ENCODE measurements at regions not wholly inside any gene's neighbourhood (a gene's known extent, or its start where the extent isn't known, plus 50 kb on each side); places are given as distances from the start of the nearest gene placed in this dataset.

GRCh38 chr2:30331869-30332268, 100.5 kb downstream of the LBH start:
- no peak for DNase-seq
- peaks cover 61% of the 10 kb centered on the region for H3K4me1 Mint-ChIP-seq (ENCODE audit: low read depth)
- H3K9me3 Mint-ChIP-seq: peaks cover 5% of the 10 kb centered on the region
- no peaks in the 10 kb centered on the region for H3K36me3 Mint-ChIP-seq (ENCODE audit: low read depth)
- H3K27me3 Mint-ChIP-seq: no peaks in the 10 kb centered on the region
- H3K4me3 Mint-ChIP-seq: no peak overlapping the region
- no peak overlapping the region for H3K27ac Mint-ChIP-seq

- Mint-ChIP-seq H3K36me3 (ENCODE audit: low read depth) (no peaks in the 10 kb centered on the region), H3K27me3 (no peaks in the 10 kb centered on the region), H3K9me3 (peaks cover 5% of the 10 kb centered on the region), H3K4me3 (peak overlapping the region; percentile 5), H3K4me1 (ENCODE audit: low read depth) (peaks cover 71% of the 10 kb centered on the region), H3K27ac (peak overlapping the region; percentile 93)
- DNase-seq: peak; percentile 57
These were observed 101.6 kb downstream of the LBH start for GRCh38 chr2:30332791-30333453.

GRCh38 chr2:30334762-30335363, 103.5 kb downstream of the LBH start:
- H3K4me3 Mint-ChIP-seq: peak overlapping the region; percentile 42
- no peak for DNase-seq
- H3K27me3 Mint-ChIP-seq: no peaks in the 10 kb centered on the region
- H3K36me3 Mint-ChIP-seq (ENCODE audit: low read depth): no peaks in the 10 kb centered on the region
- H3K9me3 Mint-ChIP-seq: peaks cover 5% of the 10 kb centered on the region
- H3K27ac Mint-ChIP-seq: peak overlapping the region; percentile 93
- H3K4me1 Mint-ChIP-seq (ENCODE audit: low read depth): peaks cover 87% of the 10 kb centered on the region

GRCh38 chr2:30336084-30336483, 104.8 kb downstream of the LBH start:
- Mint-ChIP-seq H3K27ac (peak overlapping the region; percentile 93), H3K36me3 (ENCODE audit: low read depth) (no peaks in the 10 kb centered on the region), H3K9me3 (peaks cover 5% of the 10 kb centered on the region), H3K4me1 (ENCODE audit: low read depth) (peaks cover 89% of the 10 kb centered on the region), H3K4me3 (peak overlapping the region; percentile 4), H3K27me3 (no peaks in the 10 kb centered on the region)
- no peak for DNase-seq

GRCh38 chr2:30336978-30337841, 105.9 kb downstream of the LBH start:
- Mint-ChIP-seq H3K4me1 (ENCODE audit: low read depth) (peaks cover 87% of the 10 kb centered on the region), H3K4me3 (peak overlapping the region; percentile 68), H3K9me3 (peaks cover 8% of the 10 kb centered on the region), H3K27ac (peak overlapping the region; percentile 93), H3K36me3 (ENCODE audit: low read depth) (peaks cover 8% of the 10 kb centered on the region), H3K27me3 (no peaks in the 10 kb centered on the region)
- DNase-seq: peak; percentile 62

GRCh38 chr2:30338475-30338874, 107.1 kb downstream of the LBH start:
- Mint-ChIP-seq H3K27ac (peak overlapping the region; percentile 93), H3K4me1 (ENCODE audit: low read depth) (peaks cover 79% of the 10 kb centered on the region), H3K36me3 (ENCODE audit: low read depth) (peaks cover 13% of the 10 kb centered on the region), H3K4me3 (no peak overlapping the region), H3K27me3 (no peaks in the 10 kb centered on the region), H3K9me3 (peaks cover 15% of the 10 kb centered on the region)
- DNase-seq: no peak

GRCh38 chr2:30339071-30339470, 107.7 kb downstream of the LBH start:
- no peak for DNase-seq
- Mint-ChIP-seq H3K4me3 (no peak overlapping the region), H3K27me3 (no peaks in the 10 kb centered on the region), H3K4me1 (ENCODE audit: low read depth) (peaks cover 73% of the 10 kb centered on the region), H3K9me3 (peaks cover 15% of the 10 kb centered on the region), H3K27ac (peak overlapping the region; percentile 1), H3K36me3 (ENCODE audit: low read depth) (peaks cover 13% of the 10 kb centered on the region)

GRCh38 chr2:30341500-30342267, 105.4 kb upstream of the LCLAT1 start:
- no peak overlapping the region for H3K4me3 Mint-ChIP-seq
- H3K4me1 Mint-ChIP-seq (ENCODE audit: low read depth): peaks cover 47% of the 10 kb centered on the region
- H3K27me3 Mint-ChIP-seq: no peaks in the 10 kb centered on the region
- peaks cover 13% of the 10 kb centered on the region for H3K36me3 Mint-ChIP-seq (ENCODE audit: low read depth)
- peak overlapping the region; percentile 60 for H3K27ac Mint-ChIP-seq
- peaks cover 15% of the 10 kb centered on the region for H3K9me3 Mint-ChIP-seq
- no peak for DNase-seq

GRCh38 chr2:30346471-30347169, 100.4 kb upstream of the LCLAT1 start:
- H3K4me3 Mint-ChIP-seq: no peak overlapping the region
- DNase-seq: no peak
- H3K27ac Mint-ChIP-seq: no peak overlapping the region
- H3K36me3 Mint-ChIP-seq (ENCODE audit: low read depth): peaks cover 10% of the 10 kb centered on the region
- no peaks in the 10 kb centered on the region for H3K27me3 Mint-ChIP-seq
- H3K9me3 Mint-ChIP-seq: peaks cover 12% of the 10 kb centered on the region
- peaks cover 27% of the 10 kb centered on the region for H3K4me1 Mint-ChIP-seq (ENCODE audit: low read depth)

- H3K4me1 Mint-ChIP-seq (ENCODE audit: low read depth): peaks cover 27% of the 10 kb centered on the region
These were observed 98.2 kb upstream of the LCLAT1 start for GRCh38 chr2:30348825-30349224.

GRCh38 chr2:30349691-30350090, 97.4 kb upstream of the LCLAT1 start:
- H3K9me3 Mint-ChIP-seq: no peaks in the 10 kb centered on the region
- no peak overlapping the region for H3K4me3 Mint-ChIP-seq
- no peak for DNase-seq
- H3K27me3 Mint-ChIP-seq: no peaks in the 10 kb centered on the region
- H3K27ac Mint-ChIP-seq: no peak overlapping the region
- peaks cover 27% of the 10 kb centered on the region for H3K4me1 Mint-ChIP-seq (ENCODE audit: low read depth)
- H3K36me3 Mint-ChIP-seq (ENCODE audit: low read depth): no peaks in the 10 kb centered on the region

More at GRCh38 chr2:30348825-30349224, 98.2 kb upstream of the LCLAT1 start:
- Mint-ChIP-seq H3K27me3 (no peaks in the 10 kb centered on the region), H3K27ac (peak overlapping the region; percentile 42), H3K9me3 (no peaks in the 10 kb centered on the region), H3K36me3 (ENCODE audit: low read depth) (no peaks in the 10 kb centered on the region), H3K4me3 (no peak overlapping the region)
- no peak for DNase-seq

- H3K9me3 Mint-ChIP-seq: no peaks in the 10 kb centered on the region
- no peak overlapping the region for H3K4me3 Mint-ChIP-seq
- peaks cover 32% of the 10 kb centered on the region for H3K4me1 Mint-ChIP-seq (ENCODE audit: low read depth)
- H3K36me3 Mint-ChIP-seq (ENCODE audit: low read depth): no peaks in the 10 kb centered on the region
- H3K27me3 Mint-ChIP-seq: no peaks in the 10 kb centered on the region
- no peak overlapping the region for H3K27ac Mint-ChIP-seq
- DNase-seq: no peak
These were observed 95.9 kb upstream of the LCLAT1 start for GRCh38 chr2:30351116-30351515.

GRCh38 chr2:30351949-30352348, 95.1 kb upstream of the LCLAT1 start:
- Mint-ChIP-seq H3K27me3 (no peaks in the 10 kb centered on the region), H3K36me3 (ENCODE audit: low read depth) (no peaks in the 10 kb centered on the region), H3K9me3 (no peaks in the 10 kb centered on the region), H3K4me3 (no peak overlapping the region), H3K4me1 (ENCODE audit: low read depth) (peaks cover 32% of the 10 kb centered on the region), H3K27ac (no peak overlapping the region)
- DNase-seq: no peak

GRCh38 chr2:30354150-30354549, 92.9 kb upstream of the LCLAT1 start:
- H3K27me3 Mint-ChIP-seq: no peaks in the 10 kb centered on the region
- H3K27ac Mint-ChIP-seq: no peak overlapping the region
- no peak for DNase-seq
- no peaks in the 10 kb centered on the region for H3K36me3 Mint-ChIP-seq (ENCODE audit: low read depth)
- no peaks in the 10 kb centered on the region for H3K9me3 Mint-ChIP-seq
- no peak overlapping the region for H3K4me3 Mint-ChIP-seq
- H3K4me1 Mint-ChIP-seq (ENCODE audit: low read depth): peaks cover 19% of the 10 kb centered on the region

Data from activated T-cell treated with anti-CD3 and anti-CD28 coated beads, Interleukin-2, amount 50 U/mL, for 24 hours (primary cell).